Endothelial cell of umbilical vein (primary cell): ENCODE measurements at regions not wholly inside any gene's neighbourhood (a gene's known extent, or its start where the extent isn't known, plus 50 kb on each side); places are given as distances from the start of the nearest gene placed in this dataset.

ENCODE experiments used
- CTCF ChIP-seq, 2 donors: IDR thresholded peaks; 1 replicate in 1 of 2; 2 replicates in 1 of 2; pipeline ENCODE4 v1.5.1; 2011; ENCODE audit warnings: low read length in 2 of 2, mild to moderate bottlenecking in 2 of 2, moderate library complexity in 2 of 2, control low read depth in 1 of 2, inconsistent platforms in 1 of 2, low read depth in 1 of 2; ENCODE audit not compliant: insufficient read depth in 1 of 2; ENCODE audit errors: extremely low read depth in 1 of 2
- EZH2 ChIP-seq: IDR thresholded peaks from 2 replicates; pipeline ENCODE4 v1.6.1; 2012; ENCODE audit warnings: borderline replicate concordance, low read depth, mild to moderate bottlenecking, moderate library complexity, low read length, inconsistent platforms; ENCODE audit not compliant: severe bottlenecking
- FOS ChIP-seq: IDR thresholded peaks from 2 replicates; pipeline ENCODE4 v1.6.1; 2011; ENCODE audit warnings: mild to moderate bottlenecking, low read length, moderate library complexity, borderline replicate concordance; ENCODE audit not compliant: insufficient read depth
- GATA2 ChIP-seq: IDR thresholded peaks from 2 replicates; pipeline ENCODE4 v1.7.0; 2011; ENCODE audit warnings: low read depth, mild to moderate bottlenecking, moderate library complexity, mixed read lengths, low read length; ENCODE audit not compliant: insufficient read length, insufficient read depth
- JUN ChIP-seq: IDR thresholded peaks from 2 replicates; pipeline ENCODE4 v1.6.1; 2011; ENCODE audit warnings: borderline replicate concordance, low read depth; ENCODE audit not compliant: insufficient read length, insufficient read depth
- MAX ChIP-seq: IDR thresholded peaks from 2 replicates; pipeline ENCODE4 v1.6.1; 2011; ENCODE audit not compliant: insufficient read depth, insufficient read length
- MYC ChIP-seq: IDR thresholded peaks from one replicate; pipeline ENCODE4 v1.6.1; 2011; ENCODE audit warnings: mild to moderate bottlenecking, low read depth, low read length
- POLR2A ChIP-seq: IDR thresholded peaks from 2 replicates; pipeline ENCODE4 v1.6.1; 2012; ENCODE audit warnings: low read depth, mild to moderate bottlenecking, control low read depth, low read length
- POLR2AphosphoS5 ChIP-seq: IDR thresholded peaks from 2 replicates; pipeline ENCODE4 v1.6.1; 2012; ENCODE audit warnings: low read depth, mild to moderate bottlenecking, control low read depth, low read length, moderate library complexity; ENCODE audit not compliant: insufficient read depth

- TF ChIP-seq CTCF (IDR thresholded peaks at IDR 0.05; ENCODE audit: extremely low read depth in 1 of 2, insufficient read depth in 1 of 2, low read depth in 1 of 2, low read length in 2 of 2) (no peak), POLR2A (no peak), POLR2AphosphoS5 (no peak), EZH2 (no peak), MYC (no peak), FOS (no peak), MAX (no peak), GATA2 (no peak), JUN (no peak)
Observed at GRCh38 chr12:93101367-93101766, 172.3 kb upstream of the EEA1 start.
